HG02943 (cell line): ENCODE measurements at regions not wholly inside any gene's neighbourhood (a gene's known extent, or its start where the extent isn't known, plus 50 kb on each side); places are given as distances from the start of the nearest gene placed in this dataset.
"Not testable (repeated sequence)": the region's sequence is repeated elsewhere in the genome, so short reads cannot be mapped to it uniquely, and the experiment has no call there.

ENCODE experiments used
- ATAC-seq: cut with Tn5 transposase; IDR thresholded peaks from one replicate; pipeline ENCODE4 v1.9.1; 2021; ENCODE audit warnings: mild to moderate bottlenecking, low read depth, moderate library complexity; ENCODE audit not compliant: unreplicated experiment

GRCh38 chr2:7363906-7364305 is 446.7 kb downstream of the RNF144A start:
- ATAC-seq, result no peak

GRCh38 chr2:7368211-7368610 is 451.0 kb downstream of the RNF144A start:
- no peak for ATAC-seq

- no peak for ATAC-seq
Observed at GRCh38 chr2:7373156-7373555, 455.9 kb downstream of the RNF144A start.

DNA sequence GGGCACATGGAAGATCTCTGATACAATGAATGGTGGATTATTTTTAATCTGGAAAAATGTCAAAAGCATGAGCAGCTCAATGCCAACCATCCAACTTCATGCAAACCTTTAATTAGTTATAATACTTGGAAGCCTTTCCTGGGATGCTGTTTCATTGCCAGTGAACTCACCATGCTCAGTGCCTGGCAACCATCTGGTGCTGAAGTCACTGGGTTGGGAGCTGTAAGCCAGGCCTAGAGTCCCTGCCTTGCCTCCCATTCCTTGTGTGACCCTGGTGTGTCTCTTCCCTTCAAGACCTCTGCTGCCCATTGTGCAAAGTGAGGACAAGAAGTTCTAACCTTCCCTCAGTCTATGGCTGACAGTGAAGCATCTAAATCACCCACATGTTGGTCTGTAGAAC is 458.7 kb downstream of the RNF144A start:
- no peak for ATAC-seq

DNA sequence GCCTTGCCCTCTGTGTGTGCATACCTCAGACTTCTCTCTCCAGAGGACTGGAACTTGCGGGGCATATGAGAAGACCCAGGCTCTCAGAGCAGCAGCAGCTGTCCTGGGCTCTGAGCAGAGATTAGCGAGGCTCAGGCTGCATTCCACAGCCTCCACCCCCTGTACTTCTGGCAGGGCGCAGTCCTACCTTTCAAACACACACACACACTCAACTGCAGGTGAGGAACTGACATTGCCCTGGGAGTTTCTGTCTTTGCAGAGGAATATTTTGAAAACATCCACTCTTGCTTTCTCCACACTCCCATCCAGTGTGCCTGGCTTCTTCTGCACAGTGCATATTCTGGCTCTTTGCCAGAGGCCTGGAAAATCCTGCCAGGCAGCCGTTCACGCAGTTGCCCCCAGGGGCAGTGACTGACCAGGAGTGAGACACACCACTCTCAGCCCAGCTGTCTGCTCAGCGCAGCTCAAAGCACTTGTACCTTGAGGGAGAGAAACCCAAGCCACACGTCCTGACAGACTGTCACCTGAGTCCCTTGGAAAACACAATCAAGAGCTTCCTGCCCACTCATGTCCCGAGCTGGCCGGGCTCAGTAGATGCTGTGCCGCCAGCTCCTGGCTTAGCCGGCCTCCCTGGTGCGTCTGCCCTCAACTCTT is 460.8 kb downstream of the RNF144A start:
- ATAC-seq, result no peak

DNA sequence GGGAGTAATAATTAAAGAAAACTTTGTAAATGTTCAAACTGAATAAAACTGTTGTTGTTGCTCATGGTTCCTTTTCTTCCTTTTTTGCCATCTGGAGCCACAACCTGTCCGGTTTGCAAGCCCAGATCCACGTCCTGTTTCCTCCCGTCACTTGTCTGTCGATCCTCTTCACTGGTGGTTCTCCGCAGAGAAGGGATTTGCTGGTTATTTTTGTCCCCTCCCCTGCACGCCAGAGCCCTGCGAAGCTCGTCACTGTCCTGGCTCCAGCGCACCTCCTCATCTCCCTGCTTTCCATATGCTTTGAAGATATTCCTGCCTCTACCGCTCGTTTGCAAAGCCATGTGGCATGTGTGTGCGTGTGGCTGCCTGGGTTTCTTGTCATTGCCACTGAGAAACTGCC is 461.4 kb downstream of the RNF144A start:
- no peak for ATAC-seq

GRCh38 chr2:7379799-7380198 is 462.6 kb downstream of the RNF144A start:
- ATAC-seq, result no peak

GRCh38 chr2:7384773-7385349 is 467.6 kb downstream of the RNF144A start:
- no peak for ATAC-seq

GRCh38 chr2:7390311-7390710 is 473.1 kb downstream of the RNF144A start:
- not testable (repeated sequence) for ATAC-seq

GRCh38 chr2:7392076-7392787 is 475.0 kb downstream of the RNF144A start:
- ATAC-seq, result no peak

- no peak for ATAC-seq
Observed at GRCh38 chr2:7394195-7394594, 477.0 kb downstream of the RNF144A start.

GRCh38 chr2:7400628-7401027 is 483.4 kb downstream of the RNF144A start:
- ATAC-seq, result no peak

DNA sequence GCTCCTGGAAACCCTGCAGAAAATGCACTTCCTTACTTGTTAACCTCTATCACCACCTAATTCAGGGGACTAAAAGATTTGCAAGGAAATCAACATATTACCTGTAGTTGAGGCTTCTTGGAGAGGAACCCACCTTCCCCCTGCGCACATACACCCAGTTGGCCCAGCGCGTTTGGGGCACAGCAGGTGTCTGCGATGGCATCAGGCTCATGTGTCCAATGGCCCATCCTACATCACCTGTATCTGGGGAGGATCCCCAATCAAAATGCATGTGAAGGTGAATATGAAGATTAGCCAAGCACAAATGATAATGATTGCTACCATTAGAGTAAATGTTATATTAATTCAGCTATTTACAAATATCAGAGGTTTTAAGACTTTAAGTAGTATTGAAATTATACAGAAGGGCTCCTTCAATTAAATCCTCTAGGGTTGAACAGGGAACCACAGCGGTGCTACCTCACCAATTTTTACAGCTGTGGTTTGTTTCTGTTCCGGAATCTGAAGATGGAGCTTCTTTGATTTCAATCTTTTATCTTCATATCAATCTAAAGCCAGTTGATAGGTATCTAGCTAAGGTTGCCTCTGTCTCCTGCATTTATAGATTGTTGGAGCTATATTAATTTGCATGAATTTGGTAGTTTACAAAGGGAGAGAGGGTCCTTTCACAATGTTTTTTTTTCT is 486.0 kb downstream of the RNF144A start:
- no peak for ATAC-seq

- ATAC-seq, result no peak
Observed at GRCh38 chr2:7405861-7406715, 488.9 kb downstream of the RNF144A start.

DNA sequence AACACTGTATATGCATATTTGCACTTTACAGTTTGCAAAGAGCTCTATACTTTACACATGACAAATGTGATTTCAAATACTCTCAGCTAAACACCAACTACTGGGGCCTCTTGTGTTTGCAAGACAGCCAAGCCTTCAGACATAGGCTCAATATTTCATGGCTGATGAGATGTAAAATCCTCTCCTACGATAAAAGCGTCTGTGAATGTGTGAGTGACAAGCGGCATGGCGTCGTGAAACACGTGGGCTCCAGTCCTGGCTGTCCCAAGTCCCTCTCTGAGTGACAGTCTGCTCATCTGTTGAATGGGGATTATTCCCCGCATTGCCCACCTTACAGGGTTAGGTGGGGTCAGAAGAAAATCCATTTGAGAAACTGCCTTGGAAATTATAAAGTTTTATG is 489.8 kb downstream of the RNF144A start:
- no peak for ATAC-seq

DNA sequence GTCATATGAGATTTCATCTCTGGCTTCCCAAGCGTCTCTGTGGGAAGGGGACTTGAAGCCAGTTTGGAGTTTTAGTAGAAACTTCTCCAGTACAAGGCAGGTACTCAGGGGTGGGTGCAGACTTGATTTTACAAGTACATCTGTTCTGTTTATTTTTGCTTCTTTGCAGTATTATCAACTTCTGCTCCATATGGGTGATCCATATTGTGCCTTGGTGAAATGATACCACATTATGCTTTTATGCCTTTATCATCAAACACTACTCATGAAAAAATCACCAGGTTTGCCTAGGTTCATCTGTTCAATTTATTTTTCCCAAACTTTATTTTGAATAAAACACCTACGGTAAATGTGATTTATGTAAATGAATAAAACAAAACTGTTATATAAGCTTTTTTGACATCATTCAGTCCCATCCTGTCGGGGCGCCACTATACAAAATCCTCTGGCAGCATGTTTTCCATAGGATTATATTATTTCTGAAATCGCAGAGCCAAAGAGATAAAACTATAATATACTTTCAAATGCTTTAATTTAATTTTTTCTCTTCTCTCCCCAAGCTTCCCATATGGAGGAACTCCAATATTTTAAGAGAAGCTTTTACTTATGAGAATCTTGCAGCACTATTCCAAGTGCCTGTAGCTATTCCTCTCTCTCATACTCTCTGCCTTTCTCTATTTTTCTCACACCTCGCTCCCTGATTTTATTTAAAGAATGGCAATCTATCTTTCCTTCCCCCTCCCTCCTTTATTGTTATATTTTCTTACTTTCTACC is 490.9 kb downstream of the RNF144A start:
- no peak for ATAC-seq

DNA sequence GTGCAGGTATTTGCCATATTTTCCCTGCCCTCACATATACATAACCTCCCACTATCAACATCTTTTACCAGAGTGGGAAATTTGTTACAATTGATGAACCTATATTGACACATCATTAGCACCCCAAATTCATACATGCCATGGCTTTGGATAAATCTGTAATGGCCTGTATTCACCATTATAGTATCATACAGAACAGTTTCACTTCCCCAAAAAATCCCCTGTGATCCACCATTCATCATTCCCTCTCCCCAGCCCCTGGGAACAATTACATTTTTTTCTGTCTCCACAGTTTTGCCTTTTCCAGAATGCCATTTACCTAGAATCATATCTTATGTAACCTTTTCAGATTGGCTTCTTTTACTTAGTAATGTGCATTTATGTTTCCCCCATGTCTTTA is 494.5 kb downstream of the RNF144A start:
- no peak for ATAC-seq

- no peak for ATAC-seq
Observed at GRCh38 chr2:7417845-7418742, 500.9 kb downstream of the RNF144A start.

DNA sequence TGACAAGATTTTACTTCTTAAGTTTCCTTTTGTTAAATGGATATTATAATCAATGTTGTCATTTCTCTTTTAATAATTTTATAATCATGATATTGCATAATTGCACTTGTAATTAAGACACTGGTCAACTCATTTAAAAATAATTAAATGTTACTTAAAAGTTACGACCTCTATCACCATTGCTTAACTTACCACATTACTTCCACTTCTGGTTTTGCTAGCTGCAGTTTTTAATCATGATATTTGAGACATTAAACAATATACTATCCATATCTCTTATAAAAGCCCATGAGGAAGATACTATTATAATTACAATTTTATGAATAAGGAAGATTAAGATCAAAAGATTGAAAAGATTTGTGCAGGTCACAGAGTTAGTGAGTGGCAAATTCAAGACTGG is 502.0 kb downstream of the RNF144A start:
- no peak for ATAC-seq
